HG02938 (cell line): ENCODE measurements at regions not wholly inside any gene's neighbourhood (a gene's known extent, or its start where the extent isn't known, plus 50 kb on each side); places are given as distances from the start of the nearest gene placed in this dataset.

Source experiments
- ATAC-seq: cut with Tn5 transposase; IDR thresholded peaks from one replicate; pipeline ENCODE4 v1.9.1; 2021; ENCODE audit warnings: mild to moderate bottlenecking, moderate library complexity; ENCODE audit not compliant: unreplicated experiment

DNA sequence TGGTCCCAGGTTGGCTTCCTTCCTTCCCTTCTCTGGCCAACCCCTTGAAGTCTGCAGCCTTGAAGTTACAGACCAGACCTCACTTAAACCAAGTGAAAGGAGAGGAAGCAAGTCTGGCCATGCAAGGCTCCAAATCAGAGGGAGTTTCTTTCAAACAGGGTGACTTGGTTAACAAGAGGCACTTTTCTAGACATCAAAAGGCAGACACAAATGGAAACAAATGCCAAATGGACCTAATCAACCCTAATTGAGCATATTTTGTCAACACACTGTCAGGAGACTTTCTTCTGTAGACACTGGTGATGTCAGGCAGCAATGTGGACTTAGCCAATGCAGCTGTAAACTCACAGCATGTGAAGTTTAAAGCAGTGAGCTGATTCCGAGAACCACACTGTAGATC, 282.7 kb upstream of the FZD8 start:
- ATAC-seq: no peak

DNA sequence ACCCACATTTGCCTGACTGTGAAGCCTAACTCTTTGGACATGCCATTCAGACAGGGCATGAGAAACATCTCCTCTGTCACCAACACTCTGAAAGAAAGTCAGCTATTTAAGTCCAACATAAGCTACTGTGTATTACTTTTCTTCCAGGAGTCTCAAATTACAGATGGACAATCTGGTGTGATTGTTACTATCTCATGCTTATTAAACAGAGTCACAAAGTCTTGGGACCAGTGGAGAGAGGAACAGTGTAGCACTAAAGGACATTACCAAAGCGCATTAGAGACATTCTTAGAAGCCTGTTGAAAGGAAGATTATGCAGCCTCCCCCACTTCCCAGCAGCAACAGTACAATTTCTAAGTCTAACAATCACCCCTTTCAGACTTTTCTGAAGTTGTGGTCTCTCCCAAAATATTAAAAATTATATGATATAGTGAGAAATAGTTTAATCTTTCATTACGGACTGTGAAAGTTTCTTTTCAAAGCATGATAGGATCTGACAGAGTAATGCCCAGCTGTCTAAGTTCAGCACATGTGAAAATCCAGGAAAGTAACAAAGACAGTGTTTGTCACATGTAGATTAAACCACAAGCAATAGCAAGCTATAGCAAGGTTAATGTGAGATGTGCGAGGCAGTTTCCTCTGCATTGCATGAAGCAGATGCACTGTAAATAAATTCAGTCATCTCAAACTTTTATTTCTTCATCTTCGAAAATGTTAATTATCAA, 280.9 kb upstream of the FZD8 start:
- no peak for ATAC-seq

DNA sequence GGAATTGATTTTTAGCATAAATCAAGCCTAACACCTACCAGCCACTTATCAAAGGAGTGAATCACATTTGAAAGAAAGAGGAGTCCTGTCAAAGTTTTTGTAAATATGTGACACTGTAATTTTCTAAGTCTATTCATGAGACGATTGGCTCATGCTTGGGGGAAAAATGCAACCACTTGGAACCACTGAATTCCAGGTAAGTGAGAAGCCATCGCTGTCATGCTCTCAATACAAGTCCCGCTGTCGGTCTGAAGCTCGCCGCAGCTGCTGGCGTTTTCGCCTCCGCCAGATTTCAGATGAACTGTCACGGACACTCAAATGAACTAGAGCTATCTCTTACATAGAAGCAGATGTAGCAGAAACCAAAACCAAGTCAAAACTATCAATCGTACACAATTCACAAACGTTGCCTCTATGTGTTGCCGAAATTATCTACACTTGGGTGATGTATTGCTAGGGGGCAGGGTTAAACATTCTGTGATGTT, 279.8 kb upstream of the FZD8 start:
- no peak for ATAC-seq

DNA sequence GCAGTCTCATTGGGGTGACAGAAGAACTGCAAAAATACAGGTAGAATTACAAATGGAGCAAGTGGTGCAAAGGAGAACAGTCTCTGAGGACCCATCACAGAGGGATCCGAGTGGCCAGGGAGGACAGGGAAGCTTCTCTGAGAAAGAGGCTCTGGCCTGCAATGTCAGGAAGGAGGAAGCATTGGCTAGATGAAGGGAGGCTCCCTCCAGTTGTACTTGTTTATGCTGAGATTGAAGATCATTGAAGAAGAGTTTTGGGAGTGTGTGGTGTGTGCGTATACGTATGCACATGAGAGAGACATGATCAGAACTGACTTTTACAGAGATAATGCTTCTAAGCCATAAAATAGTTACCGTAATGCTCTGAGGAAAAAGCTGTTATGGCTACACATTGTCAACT, 274.7 kb upstream of the FZD8 start:
- no peak for ATAC-seq

DNA sequence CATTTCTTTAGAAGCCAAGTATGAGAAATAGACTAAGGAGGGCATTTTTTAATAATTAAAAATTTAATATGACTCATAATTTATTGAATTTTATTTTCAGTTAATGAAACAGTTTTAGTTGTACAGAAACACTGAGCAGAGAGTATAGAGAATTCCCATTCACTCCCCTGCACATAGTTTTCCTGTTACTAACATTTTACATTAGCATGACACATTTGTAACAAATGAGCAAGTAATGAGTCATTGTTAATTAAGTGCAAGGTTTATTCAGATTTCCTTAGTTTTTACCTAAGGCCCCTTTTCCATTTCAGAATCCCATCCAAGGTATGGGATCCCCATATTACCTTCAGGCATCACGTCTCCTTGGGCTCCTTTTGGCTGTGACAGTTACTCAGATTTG, 271.5 kb upstream of the FZD8 start:
- ATAC-seq: no peak

DNA sequence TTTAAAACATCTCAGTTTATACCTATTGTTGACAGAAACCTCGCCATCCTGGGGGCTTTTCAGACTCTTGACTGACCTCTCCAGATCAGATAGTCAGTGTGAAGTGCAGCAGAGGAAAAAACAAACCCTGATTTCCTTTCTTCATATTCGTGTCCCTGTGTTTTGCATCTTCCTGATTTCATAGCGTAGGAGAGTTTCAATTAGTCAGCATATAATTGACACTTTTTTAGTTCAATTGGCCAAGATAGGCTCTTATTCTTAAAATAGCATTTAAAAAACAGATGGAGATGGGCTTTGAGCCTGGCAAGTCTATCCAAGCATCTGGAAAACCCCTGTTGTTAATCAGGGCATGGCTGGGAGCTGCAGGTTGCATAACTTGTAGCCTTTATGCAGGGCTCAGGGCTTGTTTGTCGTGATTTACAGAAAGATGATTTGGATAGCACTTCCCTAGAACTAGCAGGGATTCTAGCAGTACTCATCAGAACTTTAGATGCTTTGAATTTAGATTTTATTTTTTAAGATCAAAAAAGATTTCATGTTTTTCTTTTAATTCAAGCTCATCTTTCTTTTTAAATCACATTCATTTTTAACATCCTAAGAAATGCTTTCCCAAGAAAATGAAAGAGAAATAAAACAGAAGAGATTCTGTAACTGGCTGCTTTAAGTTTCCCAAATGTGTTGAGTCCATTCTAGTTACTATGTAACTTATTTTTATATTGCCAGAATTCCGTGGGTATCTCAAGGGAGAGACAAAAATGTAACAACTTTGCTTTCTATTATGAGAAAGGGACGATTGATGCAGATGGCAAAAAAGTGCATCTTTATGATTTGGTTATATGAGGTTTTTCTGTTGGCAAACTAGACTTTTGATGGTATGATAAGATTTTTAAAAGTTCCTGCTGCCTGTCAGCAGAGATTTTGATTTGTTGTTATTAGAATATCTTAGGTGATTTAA, 270.8 kb upstream of the FZD8 start:
- ATAC-seq: no peak

DNA sequence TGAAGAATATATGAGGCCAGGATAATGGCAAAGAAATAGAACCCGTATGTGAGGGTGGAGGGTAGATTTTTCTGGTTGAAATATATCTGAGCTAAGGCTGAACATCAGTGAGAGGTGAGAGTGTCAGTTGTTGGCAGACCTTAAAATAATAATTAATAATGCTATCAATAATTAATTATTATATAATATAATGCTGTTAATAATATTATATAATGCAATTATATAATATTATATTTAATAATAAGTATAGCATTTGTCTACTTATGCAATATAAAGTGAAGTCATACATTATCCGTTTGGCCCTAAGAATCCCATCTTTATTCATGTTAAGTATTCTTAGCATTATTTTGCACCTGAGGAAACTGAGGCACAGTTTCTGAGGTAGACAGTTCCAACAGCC, 269.9 kb upstream of the FZD8 start:
- no peak for ATAC-seq

DNA sequence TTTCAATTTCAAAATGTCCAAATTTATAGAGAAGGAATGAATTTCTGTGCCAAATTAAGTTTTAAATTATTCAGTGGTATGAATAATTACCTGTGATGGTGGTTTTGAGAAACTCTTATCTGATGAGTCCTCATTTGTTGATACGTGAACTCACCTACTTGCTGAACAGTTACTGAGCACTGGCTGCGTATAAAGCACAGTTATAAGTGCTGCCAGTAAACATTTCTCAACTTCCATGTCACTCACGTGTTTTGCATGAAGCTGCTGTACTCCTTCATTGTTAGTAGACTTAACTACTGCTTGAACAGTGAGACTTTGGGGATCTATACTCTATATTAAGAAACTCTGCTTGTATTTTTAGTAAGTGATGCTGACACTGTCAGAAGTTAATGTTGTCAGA, 269.1 kb upstream of the FZD8 start:
- no peak for ATAC-seq

DNA sequence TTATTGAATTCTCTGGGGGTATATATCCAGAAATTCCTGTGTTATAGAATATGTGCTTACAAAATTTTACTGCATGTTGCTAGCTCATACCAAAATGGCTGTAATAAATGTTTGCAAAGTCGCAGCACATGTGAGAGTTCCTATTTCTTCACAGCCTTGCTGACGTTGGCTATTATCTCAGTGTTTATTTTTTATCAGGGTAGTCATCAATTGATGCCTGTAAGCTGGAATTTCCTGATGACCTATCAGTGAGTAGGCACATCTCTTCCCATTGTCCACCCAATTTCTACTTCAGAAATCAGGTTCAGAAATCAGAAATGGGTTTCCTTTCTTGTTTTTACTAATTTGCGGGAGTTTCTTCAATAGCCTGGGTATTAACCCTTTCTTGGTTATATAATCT, 268.1 kb upstream of the FZD8 start:
- no peak for ATAC-seq

DNA sequence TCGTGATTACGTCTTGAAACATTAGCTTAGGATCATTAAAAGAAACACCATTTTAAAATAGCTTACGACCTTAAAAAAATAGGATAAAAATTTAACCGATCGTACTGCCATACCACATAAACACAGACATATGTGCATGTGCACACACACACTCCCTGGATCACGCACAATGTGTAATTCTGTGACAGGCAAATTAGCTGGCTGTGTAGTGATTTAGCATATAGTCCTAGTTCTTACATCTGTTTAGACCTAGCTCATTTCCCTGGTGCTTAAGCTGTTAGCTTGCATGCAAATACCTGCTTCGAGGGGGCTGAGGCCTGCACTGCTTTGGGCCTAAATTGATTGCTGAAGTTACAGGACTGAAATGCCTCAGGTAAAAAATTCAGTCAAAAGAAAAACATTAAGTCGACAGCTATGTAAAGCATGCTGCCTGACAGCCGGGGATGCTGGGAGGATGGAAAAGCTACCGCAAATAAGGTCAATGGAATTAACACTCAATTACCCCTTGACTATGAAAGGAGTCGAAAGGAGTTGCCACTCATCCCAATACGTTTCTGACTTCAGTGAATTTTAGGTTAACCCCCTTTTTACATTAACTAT, 267.1 kb upstream of the FZD8 start:
- ATAC-seq: no peak

DNA sequence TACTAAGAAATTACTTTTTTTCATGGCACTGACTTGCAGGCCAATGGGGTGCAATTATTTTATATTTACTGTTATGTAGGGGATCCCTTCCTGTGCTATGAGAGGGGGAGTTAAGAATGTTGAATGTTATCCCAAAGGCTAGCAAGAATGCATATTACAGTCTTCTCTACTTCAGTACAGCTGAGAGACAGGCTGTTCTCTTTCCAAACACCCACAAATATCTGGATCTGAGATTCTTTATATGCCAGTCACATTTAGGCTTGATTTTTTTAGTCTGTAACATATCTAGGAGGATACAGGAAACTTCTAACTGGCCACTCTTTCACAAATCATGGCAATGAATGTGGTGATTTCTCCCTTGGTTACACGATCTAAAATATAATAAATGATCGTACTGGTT, 266.4 kb upstream of the FZD8 start:
- no peak for ATAC-seq

DNA sequence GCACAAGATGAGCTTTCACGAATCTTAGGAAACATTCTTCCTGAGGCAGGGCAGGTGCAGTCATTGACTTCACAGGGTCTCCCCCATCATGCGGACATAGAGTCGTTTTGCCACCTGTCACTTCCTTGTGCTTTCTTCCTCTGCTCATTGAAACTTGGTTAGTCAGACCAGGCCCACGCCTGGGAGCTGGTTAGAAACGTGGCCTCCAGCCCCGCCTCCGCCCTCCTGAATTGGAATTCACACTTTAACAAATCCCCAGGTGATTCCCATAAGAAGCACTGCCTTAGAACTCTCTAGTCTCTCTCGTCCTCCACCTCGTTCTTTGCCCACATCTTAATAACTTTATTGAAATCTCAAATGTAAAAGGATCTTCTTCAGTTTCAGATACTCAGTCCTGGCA, 265.5 kb upstream of the FZD8 start:
- no peak for ATAC-seq

DNA sequence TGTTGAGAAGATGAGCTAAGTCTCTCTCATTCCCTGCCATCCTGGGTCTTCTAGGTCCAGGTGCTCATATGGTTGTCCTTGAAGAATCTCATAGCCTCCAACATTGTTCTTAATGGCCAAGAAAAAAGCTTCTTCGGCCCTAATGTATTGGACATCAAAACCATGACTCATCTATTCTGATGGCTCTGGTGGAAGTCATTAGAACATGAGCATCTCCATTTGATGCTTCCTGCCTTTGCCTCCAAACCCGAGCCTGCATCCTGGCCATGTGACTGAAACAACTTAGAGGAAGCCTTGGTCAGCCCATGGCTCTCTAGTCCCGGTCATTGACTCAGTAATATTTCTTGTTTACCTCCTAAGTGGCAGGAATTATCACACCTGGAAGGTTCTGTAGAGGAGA, 264.1 kb upstream of the FZD8 start:
- no peak for ATAC-seq

DNA sequence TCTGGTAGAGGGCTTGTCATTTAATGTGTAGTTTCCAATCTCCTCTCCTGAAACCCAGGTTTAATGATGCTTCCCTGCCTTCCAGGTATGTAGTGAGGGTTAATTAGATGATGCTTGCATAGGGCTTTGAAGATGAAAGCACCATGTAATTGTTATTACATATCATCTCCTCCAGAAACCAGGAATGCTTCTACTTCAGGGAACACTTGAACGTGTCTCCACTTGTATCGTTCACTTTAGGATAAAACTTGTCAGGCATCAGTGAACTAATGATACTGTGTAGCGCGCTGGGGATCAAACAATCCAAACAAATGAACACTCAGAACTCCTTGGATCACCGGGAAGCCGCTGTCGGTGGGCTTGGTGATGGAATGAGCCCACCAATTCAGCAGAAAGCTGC, 260.9 kb upstream of the FZD8 start:
- no peak for ATAC-seq

DNA sequence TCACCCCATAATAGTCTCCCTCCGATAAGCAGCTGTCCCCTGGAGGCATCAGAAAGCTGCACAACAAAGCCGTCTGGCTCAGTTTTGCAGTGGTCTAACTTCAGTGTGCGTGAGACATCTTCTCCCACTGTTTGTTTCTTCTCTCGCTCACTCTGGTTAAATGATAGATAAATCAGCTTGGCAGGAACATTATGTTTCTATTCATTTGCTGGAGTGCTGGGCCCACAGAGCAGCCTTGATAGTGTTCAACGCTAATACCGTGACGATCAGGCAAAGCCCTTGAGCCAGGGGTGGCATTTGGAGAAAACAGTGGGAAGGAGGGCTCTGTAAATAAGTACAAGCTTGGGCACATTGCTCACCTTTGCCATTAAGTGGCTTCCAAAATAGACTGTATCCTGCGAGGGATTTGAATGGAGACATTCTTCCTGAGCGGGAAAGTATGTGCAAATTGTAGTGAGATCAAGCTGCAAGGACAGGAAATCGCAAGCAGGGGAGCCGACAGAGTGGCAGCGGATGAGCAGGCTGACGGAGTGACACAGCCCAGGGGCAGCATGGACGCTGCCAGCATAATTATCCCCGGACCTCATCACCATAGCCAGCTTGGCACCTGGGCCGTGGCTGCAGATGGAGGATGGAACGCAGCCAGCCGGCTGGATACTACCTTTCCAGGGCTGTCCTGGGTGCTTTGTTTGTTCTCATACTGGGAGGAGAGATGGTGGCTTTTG, 256.8 kb upstream of the FZD8 start:
- no peak for ATAC-seq

DNA sequence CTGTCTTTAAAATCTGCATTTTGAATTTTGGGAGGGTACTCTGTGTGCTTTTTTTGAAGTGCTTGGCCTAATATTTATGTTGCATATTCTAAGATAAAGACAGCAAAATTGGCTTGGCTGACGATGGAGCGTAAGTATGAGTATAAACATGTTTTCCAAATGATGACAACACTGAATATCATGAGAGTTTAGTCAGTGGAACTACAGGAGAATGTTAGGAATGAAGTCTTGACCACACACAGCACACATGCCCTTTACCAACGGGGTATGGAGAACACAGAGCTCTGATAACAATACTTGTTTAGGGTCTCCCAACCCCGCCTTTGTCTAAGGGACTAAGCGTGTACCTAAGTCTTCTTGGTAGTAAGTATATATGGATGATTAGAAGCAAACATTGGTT, 253.9 kb upstream of the FZD8 start:
- no peak for ATAC-seq

DNA sequence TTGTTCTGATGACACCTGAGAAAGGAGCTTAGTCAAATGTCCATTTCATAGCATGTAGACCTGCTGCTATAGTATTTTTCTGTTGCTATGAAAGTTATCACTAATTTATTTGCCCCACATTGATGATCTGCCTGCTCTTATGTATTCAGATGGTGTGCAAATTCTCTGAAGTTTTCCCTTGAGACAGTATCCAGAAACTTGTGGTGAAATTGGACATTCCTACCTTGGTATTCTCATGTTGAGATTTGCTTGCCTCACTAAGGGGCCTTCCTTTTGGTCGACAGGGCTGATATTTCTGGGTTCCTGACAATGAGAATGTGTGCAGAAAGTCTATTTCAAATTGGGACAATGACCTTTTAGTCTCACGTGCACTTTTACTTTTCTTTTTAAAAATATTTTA, 253.2 kb upstream of the FZD8 start:
- no peak for ATAC-seq

DNA sequence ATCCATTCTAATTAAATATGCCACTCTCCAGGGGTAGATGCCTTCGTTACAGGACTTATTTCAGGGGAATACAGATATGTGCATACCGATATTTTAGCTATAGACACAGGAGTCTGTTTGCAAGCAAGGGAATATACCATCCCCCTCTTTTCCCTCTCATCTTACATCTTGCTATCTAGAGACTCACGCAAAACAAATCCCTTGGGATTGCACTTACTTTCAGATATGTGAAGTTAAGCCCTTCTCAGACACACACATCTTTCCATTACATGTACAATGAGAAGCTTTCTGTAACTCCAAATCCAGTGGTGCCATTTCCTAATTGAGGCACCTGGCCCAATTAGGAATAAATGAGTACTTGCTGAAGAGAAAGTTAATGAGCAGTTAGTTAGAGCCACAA, 250.4 kb upstream of the FZD8 start:
- ATAC-seq: no peak

DNA sequence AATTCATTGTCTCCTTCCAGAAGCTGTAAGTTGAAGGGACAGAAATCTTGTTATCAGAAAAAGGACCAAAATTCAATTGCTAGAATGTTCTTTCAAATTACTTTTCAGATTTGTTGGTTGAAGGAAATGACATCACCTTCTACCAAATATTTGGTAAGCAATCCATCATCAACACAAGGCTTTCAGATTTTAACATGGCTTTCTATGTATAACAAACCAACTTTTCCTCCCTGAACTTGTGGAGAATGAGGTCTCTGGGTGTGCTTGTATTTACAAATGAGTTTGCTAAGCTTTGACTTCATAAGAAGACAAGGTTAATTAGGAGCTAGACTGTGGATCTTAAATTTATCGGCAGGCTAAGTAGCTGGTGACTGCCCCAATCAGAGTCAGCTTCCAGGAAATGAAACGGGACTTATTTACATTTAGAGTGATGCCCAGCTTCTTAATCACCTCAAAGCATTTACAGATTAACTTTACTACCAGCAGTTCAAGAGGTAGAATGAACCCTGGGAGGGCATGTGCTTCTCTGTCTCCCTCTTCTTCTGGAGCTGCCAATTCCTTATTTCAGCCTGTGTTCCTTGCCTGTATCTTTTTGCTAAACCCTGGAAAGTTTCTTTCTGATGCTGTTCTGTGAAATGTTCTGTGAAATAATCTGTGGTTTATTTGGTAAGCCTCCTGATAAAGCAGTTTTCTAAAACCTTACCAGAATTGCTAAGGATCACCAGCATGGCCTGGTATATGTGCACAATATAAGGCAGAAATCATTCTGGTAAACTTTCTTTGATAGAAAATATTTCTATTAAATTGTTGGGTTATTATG, 248.8 kb upstream of the FZD8 start:
- no peak for ATAC-seq

DNA sequence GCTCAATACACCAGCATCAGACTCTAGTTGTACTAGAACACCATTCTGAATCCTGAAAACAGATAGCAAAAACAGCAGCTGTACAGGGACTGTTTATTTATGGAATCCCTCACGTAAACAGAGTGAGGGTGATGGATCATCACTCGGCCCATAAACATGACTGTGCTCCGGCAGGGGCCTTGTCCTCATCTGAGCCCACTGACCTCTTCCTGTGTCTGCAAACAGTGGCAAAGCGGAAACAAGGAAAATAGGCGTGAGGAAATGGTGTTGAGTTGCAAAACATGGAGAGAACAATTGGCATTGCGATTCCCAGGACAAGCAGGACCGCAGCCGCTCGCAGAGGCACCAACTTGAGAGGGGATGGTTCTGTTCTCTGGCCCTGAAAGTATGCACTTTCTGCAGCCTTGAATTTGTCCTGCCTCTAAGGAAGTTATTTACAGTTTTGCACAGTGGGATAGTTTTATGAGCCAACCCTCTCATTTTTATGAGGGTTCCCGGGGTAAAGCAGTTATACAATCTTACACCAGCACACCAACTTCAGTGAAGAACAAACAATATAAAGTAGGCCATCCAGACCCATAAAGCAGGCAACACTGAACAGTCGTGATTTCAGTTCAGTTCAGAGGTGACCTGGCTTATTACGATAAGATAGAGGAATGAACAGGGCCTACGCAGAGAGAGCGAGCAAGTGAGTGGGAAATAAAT, 248.0 kb upstream of the FZD8 start:
- no peak for ATAC-seq
